ENCODE measurements at regions not wholly inside any gene's neighbourhood (a gene's known extent, or its start where the extent isn't known, plus 50 kb on each side); places are given as distances from the start of the nearest gene placed in this dataset.

DNA sequence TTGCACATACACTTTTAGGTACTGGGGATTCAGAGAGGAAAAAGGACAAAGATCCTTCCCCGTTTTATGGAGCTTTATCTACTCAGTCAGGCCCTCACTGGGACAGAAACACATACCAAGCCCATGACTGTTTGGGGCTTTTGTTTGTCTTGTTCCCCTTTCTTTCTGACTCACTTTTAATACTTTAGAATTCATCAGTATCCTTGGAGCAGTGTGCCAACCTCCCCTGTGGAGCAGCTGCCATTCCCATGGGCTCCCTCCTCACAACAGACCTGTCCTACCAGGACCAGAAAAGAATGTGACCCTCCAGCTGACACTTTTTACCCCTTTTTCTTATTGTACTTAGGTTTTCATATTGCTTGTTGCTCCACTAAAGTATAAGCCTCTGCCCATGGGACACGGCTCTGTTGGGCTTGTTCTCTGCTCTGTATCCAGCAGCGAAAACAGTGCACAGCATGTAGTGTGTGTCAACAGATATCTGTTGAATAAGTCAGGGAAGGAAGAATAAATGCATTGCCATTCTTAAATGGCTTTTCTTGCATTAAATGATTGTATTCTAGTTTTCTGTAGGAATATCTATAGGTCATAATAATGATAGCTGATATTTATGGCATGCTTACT lies 431.1 kb downstream of the EFNB2 start:
- Histone ChIP-seq H3K56ac (ENCODE audit: extremely low read depth, insufficient read depth, low read length) (peak overlapping the region; percentile 64), H3K4me3 (ENCODE audit: insufficient read depth, low read depth, low read length) (no peak overlapping the region), H4K20me1 (ENCODE audit: insufficient read depth, low read length) (no peaks in the 10 kb centered on the region), H3K4ac (ENCODE audit: low read depth, low read length) (peak overlapping the region; percentile 98), H3K14ac (replicated peaks; ENCODE audit: low read depth, low read length) (peak overlapping the region; percentile 92), H3K4me2 (ENCODE audit: low read depth, low read length) (0 out of 2 replicates have a peak overlapping the region, but pooled peaks have one; percentile 8), H2BK15ac (ENCODE audit: low read depth, low read length) (peak overlapping the region; percentile 37; the same call in 2 of the 3 replicates), H2BK20ac (ENCODE audit: low read depth, low read length) (peak overlapping the region; percentile 100), H3K18ac (ENCODE audit: low read depth, low read length) (peak overlapping the region; percentile 93; the same call in 1 of the 2 replicates), H4K91ac (ENCODE audit: insufficient read depth, low read depth, low read length) (peak overlapping the region; percentile 97), H3K9me1 (ENCODE audit: insufficient read depth, low read length) (peaks cover 7% of the 10 kb centered on the region), H2BK120ac (ENCODE audit: low read depth, low read length) (peak overlapping the region; percentile 99), H3K79me1 (ENCODE audit: low read depth in 1 of 2, low read length in 2 of 2) (no peaks in the 10 kb centered on the region), H3K27ac (ENCODE audit: insufficient read depth, low read length) (peak overlapping the region; percentile 59), H3K36me3 (ENCODE audit: control insufficient read depth, insufficient read depth, low read length) (no peaks in the 10 kb centered on the region), H3K9me3 (ENCODE audit: control insufficient read depth, insufficient read depth, low read length) (no peaks in the 10 kb centered on the region), H2AK5ac (ENCODE audit: low read depth, low read length) (peak overlapping the region; percentile 74), H3K23ac (ENCODE audit: low read depth, low read length) (peak overlapping the region; percentile 86), H4K8ac (ENCODE audit: low read depth in 2 of 2, low read length in 2 of 2) (peak overlapping the region in 1 of 2 experiments; percentile 90; a peak in 3 of 4 replicates), H2AFZ (replicated peaks; ENCODE audit: low read length, poor library complexity) (peak overlapping the region; percentile 3), H2AK9ac (replicated peaks; ENCODE audit: low read depth, low read length, poor library complexity) (no peak overlapping the region), H2BK5ac (ENCODE audit: low read depth, low read length, poor library complexity, severe bottlenecking) (peak overlapping the region; percentile 89), H4K5ac (ENCODE audit: low read depth, low read length) (peak overlapping the region; percentile 83; the same call in 1 of the 2 replicates), H3K27me3 (ENCODE audit: control insufficient read depth, insufficient read depth, low read length) (no peaks in the 10 kb centered on the region), H3K9ac (ENCODE audit: low read depth, low read length) (no peak overlapping the region), H3K4me1 (ENCODE audit: control insufficient read depth, insufficient read depth, low read length) (peaks cover 9% of the 10 kb centered on the region)
- dilution Hi-C loops (cut with HindIII; ENCODE audit: low sequenced_read_pairs, unreplicated experiment): no loop called here
- ChIA-PET CTCF (no interaction called here), POLR2A (ENCODE audit: unreplicated experiment) (interaction anchor here (0.6 kb wide), 1 partner anchor 253 kb away, joined by 4 read pairs; no protein-coding TSS in a partner anchor)
- no TSS peak for BruUV-seq (replicated peaks)
- in situ Hi-C loops (cut with MboI; ENCODE audit: low sequenced_read_pairs): no loop called here
- ATAC-seq (ENCODE audit: low read depth) (peak; percentile 94), DNase-seq (peak; percentile 91)
- intact Hi-C loops (cut with micrococcal nuclease): no loop called here
- 86% methylated on average over 2 of the region's 3 CpGs; no CpG with 5 or more reads in 1 of the 2 experiments for WGBS, 2 experiments (ENCODE audit: extremely low coverage in 2 of 2, insufficient read length in 1 of 2)
- TF ChIP-seq FOS (IDR thresholded peaks at IDR 0.05; ENCODE audit: low read depth, low read length) (peak; percentile 80), SMC3 (IDR thresholded peaks at IDR 0.05; ENCODE audit: low read depth, low read length) (no peak)

Data from IMR-90 (cell line).